ENCODE measurements at regions not wholly inside any gene's neighbourhood (a gene's known extent, or its start where the extent isn't known, plus 50 kb on each side); places are given as distances from the start of the nearest gene placed in this dataset.

DNA sequence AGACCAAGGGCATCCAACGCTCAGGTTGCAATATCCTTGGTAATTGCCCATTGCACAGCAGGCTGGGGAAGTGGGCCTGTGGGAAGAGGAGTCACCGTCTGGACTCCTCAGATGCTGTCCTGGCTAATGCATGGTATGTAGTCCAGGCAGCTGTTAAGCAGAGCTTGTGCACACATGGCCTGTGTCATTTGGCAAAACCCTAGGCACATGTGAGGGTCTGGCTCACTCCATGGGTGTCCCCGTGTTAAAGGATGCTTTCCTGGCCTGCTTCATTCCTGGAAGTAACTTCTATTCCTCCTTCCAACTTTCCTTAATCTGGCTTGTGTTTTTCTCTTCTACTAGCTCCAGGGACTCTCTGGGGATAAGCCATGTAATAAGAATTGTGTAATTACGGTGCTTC lies 378.0 kb upstream of the CA10 start:
- no peak for TF ChIP-seq EZH2 (IDR thresholded peaks at IDR 0.05; ENCODE audit: borderline replicate concordance, low read length)
- TF ChIP-seq, protein P1, sequence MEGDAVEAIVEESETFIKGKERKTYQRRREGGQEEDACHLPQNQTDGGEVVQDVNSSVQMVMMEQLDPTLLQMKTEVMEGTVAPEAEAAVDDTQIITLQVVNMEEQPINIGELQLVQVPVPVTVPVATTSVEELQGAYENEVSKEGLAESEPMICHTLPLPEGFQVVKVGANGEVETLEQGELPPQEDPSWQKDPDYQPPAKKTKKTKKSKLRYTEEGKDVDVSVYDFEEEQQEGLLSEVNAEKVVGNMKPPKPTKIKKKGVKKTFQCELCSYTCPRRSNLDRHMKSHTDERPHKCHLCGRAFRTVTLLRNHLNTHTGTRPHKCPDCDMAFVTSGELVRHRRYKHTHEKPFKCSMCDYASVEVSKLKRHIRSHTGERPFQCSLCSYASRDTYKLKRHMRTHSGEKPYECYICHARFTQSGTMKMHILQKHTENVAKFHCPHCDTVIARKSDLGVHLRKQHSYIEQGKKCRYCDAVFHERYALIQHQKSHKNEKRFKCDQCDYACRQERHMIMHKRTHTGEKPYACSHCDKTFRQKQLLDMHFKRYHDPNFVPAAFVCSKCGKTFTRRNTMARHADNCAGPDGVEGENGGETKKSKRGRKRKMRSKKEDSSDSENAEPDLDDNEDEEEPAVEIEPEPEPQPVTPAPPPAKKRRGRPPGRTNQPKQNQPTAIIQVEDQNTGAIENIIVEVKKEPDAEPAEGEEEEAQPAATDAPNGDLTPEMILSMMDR (IDR thresholded peaks at IDR 0.05; ENCODE audit: low read length), result no peak

Data from OCI-LY1 (cell line).